ENCODE measurements at regions not wholly inside any gene's neighbourhood (a gene's known extent, or its start where the extent isn't known, plus 50 kb on each side); places are given as distances from the start of the nearest gene placed in this dataset.
"Not testable (repeated sequence)": the region's sequence is repeated elsewhere in the genome, so short reads cannot be mapped to it uniquely, and the experiment has no call there.

GRCh38 chr17:22138861-22139469 lies 446.6 kb downstream of the KCNJ18 start:
- no peak for DNase-seq

- DNase-seq, result no peak
Measured at GRCh38 chr17:22142091-22142490, 449.8 kb downstream of the KCNJ18 start.

- no peak for DNase-seq
Measured at GRCh38 chr17:22145605-22146178, 453.4 kb downstream of the KCNJ18 start.

- no peak for DNase-seq
Measured at GRCh38 chr17:22158364-22158763, 466.0 kb downstream of the KCNJ18 start.

GRCh38 chr17:22161376-22161775 lies 469.1 kb downstream of the KCNJ18 start:
- no peak for DNase-seq

- no peak for DNase-seq
Measured at GRCh38 chr17:22171631-22172030, 479.3 kb downstream of the KCNJ18 start.

- no peak for DNase-seq
Measured at GRCh38 chr17:22193113-22193512, 500.8 kb downstream of the KCNJ18 start.

GRCh38 chr17:22200187-22200586 lies 507.9 kb downstream of the KCNJ18 start:
- not testable (repeated sequence) for DNase-seq

- DNase-seq, result no peak
Measured at GRCh38 chr17:22202702-22203101, 510.4 kb downstream of the KCNJ18 start.

- DNase-seq, result no peak
Measured at GRCh38 chr17:22203208-22203715, 510.9 kb downstream of the KCNJ18 start.

GRCh38 chr17:22204076-22204475 lies 511.8 kb downstream of the KCNJ18 start:
- not testable (repeated sequence) for DNase-seq

- not testable (repeated sequence) for DNase-seq
Measured at GRCh38 chr17:22210212-22210611, 517.9 kb downstream of the KCNJ18 start.

GRCh38 chr17:22213169-22213568 lies 520.8 kb downstream of the KCNJ18 start:
- DNase-seq, result not testable (repeated sequence)

- DNase-seq, result no peak
Measured at GRCh38 chr17:22217135-22217534, 524.8 kb downstream of the KCNJ18 start.

GRCh38 chr17:22221344-22221743 lies 529.0 kb downstream of the KCNJ18 start:
- no peak for DNase-seq

- not testable (repeated sequence) for DNase-seq
Measured at GRCh38 chr17:22226477-22226876, 534.2 kb downstream of the KCNJ18 start.

- DNase-seq, result not testable (repeated sequence)
Measured at GRCh38 chr17:22226932-22227331, 534.6 kb downstream of the KCNJ18 start.

- not testable (repeated sequence) for DNase-seq
Measured at GRCh38 chr17:22227699-22228553, 535.6 kb downstream of the KCNJ18 start.

- DNase-seq, result not testable (repeated sequence)
Measured at GRCh38 chr17:22229821-22230220, 537.5 kb downstream of the KCNJ18 start.

- no peak for DNase-seq
Measured at GRCh38 chr17:22233382-22233781, 541.1 kb downstream of the KCNJ18 start.

GRCh38 chr17:22242472-22242871 lies 550.1 kb downstream of the KCNJ18 start:
- DNase-seq, result no peak

- DNase-seq, result no peak
Measured at GRCh38 chr17:22251498-22251897, 559.2 kb downstream of the KCNJ18 start.

- no peak for DNase-seq
Measured at GRCh38 chr17:22253007-22253406, 560.7 kb downstream of the KCNJ18 start.

- no peak for DNase-seq
Measured at GRCh38 chr17:22265807-22266206, 573.5 kb downstream of the KCNJ18 start.
